Stimulated activated CD4-positive, alpha-beta T cell treated with anti-CD3 and anti-CD28 coated beads, Interleukin-1b, Interleukin-23, amount 100 ng/mL, for 1 hour (primary cell): ENCODE measurements at regions not wholly inside any gene's neighbourhood (a gene's known extent, or its start where the extent isn't known, plus 50 kb on each side); places are given as distances from the start of the nearest gene placed in this dataset.

ENCODE experiments used
- DNase-seq, 2 donors: peaks; one replicate each; pipeline ENCODE4 v3.0.0-alpha.2; 2020; ENCODE audit warnings: low read depth in 2 of 2

- no peak for DNase-seq
These were observed 464.9 kb upstream of the RBMS3 start for GRCh38 chr3:28816017-28816416.

- no peak for DNase-seq
These were observed 456.6 kb upstream of the RBMS3 start for GRCh38 chr3:28824316-28824715.

DNA sequence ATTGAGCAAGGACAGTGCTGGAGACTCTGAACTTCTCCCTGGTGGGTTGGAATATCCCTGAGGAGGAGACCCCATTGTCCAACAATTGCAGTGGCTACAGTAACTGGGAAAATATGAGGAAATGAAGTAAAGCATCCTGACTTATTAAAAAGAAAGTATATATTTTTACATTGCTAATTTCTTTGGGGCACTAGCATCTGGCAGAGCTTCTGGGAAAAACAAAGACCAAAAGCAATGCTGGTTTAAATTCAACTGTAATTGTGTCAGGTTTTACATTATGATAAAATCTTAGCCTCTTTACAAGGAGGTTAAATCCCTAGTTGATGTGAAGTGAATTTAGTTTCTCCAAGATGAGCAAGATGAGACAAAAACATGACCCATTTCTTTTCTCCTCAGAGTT is 454.0 kb upstream of the RBMS3 start:
- DNase-seq, result no peak

- DNase-seq, result no peak
These were observed 445.6 kb upstream of the RBMS3 start for GRCh38 chr3:28835249-28835648.

- no peak for DNase-seq
These were observed 445.1 kb upstream of the RBMS3 start for GRCh38 chr3:28835751-28836150.

GRCh38 chr3:28836199-28836598 is 444.7 kb upstream of the RBMS3 start:
- DNase-seq, result no peak

DNA sequence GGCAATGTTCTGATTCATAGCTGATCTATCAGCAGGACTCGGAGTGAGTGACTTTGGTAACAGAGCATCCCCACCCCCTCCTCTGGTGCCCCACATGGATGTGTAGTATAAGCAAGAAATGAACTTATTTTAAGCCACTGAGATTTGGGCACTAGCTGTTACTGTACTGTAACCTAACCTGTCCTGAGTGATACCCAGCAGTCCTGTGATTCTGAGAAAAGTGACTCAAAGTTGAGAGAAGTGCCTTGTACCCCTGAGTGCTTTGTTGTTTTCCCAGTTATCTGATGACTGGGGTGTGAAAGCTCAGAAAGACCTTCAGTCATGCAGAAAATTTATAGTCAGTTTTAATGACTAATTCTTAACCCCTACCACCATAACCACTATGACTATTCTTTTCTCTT is 439.9 kb upstream of the RBMS3 start:
- DNase-seq, result no peak

- DNase-seq, result no peak
These were observed 439.4 kb upstream of the RBMS3 start for GRCh38 chr3:28841441-28841840.

GRCh38 chr3:28844298-28845005 is 436.4 kb upstream of the RBMS3 start:
- DNase-seq, result no peak

DNA sequence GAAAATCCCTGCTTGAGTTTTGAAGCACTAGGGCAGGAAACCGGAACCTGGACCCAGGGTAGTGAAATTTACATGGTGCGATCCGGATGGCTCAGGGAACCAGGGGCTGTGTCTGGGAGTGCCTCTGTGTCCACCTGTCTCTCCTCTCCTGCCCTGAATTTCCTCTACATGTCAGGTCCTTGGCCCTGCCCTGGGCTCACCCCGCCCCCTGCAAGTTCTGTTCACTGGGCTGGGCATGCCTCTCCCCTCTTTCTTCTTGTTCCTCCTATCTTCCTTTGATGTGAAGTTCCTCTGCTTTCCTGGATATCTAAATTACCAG is 435.9 kb upstream of the RBMS3 start:
- DNase-seq, result no peak

- no peak for DNase-seq
These were observed 433.8 kb upstream of the RBMS3 start for GRCh38 chr3:28846971-28847478.

- DNase-seq, result no peak
These were observed 433.1 kb upstream of the RBMS3 start for GRCh38 chr3:28847736-28848135.

- DNase-seq, result no peak
These were observed 430.7 kb upstream of the RBMS3 start for GRCh38 chr3:28850186-28850585.

GRCh38 chr3:28853830-28854229 is 427.0 kb upstream of the RBMS3 start:
- no peak for DNase-seq

DNA sequence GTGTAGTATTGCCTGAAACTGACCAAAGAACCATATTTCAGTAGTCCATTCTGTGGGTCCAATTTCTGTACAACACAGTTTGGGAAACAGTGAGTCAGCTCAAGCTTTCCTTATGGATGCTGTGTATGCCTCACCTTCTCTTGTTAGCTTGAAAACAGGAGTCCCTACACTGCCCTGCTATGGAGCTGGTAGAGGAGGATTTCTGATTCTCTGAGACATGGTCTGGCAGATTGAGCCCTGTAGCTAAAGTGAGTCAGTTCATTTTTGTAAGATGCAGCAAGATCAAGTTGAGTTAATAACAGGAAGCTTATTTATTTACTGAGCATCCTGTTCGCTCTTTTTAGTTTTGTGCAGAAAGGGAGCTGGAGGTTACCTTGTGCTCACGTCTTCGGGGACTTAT is 424.1 kb upstream of the RBMS3 start:
- DNase-seq, result no peak

DNA sequence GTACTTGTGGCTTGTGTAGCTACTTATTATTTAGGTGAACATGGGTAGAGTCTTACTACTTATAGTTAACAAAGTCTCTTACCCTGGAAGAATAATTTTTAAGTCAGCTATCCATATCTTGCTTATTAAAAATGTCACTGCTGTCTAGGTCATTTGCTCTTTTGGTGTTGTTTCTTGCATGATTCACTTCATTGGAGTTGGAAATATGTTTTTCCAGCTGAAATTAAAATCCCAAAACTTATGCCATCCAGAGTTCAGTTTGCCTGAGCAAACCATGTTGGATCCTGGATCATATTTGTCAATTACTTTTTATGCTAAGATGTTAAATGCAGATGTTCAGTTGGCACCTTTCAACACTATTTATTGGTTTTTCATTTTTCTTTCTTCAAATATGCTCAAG is 421.0 kb upstream of the RBMS3 start:
- no peak for DNase-seq

DNA sequence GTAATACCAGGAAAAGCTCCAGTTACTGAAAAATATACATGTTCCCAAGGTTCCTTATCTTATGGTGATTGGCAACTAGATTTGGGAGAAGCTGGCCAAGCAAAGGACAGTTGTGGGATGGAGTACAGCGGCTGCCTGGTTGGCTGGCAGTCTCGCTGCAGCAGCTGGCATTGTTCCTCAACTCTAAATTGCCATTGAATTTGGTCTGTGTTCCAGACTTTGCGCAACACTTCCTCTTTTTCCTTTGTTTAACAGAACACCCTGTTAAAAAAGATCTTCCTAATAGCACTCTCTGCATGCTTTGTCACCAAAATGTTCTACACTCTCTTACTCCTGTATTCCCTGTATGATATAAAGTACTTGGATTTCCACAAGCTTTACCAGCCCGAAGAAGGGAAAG is 420.6 kb upstream of the RBMS3 start:
- no peak for DNase-seq

DNA sequence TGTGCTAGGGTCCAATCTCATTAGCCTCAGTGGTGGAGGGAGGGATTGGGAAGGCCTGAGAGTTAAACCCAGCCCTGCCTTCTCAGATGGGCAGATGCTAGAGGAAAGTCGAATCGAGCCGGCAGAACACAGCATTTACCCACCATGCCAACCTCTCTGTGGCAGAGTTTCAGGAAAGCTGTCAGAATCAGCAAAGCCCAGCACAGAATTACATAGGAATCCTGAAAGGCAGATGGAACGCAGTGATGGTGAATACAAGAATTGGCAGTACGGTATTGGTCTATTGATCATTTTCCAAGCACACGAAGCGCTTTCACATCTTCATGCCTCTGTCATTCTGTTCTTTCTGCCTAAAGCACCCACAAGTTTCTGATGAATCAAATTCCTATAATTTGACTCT is 417.7 kb upstream of the RBMS3 start:
- no peak for DNase-seq

DNA sequence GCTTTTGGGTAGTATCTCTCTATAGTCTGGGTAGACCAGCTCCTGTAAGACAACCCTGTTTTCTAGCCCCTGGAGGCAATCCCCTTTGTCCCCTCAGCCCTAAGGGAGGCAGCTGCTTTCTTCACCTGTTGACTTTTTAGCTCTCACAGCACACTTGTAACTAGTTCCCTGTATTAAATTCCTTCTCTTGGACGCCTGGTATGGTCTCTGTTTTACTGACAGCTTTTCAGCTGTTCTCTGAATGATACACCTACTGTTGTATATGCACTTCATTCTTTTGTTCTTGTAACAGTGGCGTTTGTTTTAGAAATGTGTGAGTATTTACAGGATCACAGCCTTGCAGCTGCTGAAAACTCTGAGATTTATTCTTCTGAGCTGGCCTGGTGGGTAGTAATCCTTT is 413.0 kb upstream of the RBMS3 start:
- no peak for DNase-seq

- no peak for DNase-seq
These were observed 412.0 kb upstream of the RBMS3 start for GRCh38 chr3:28868897-28869296.

DNA sequence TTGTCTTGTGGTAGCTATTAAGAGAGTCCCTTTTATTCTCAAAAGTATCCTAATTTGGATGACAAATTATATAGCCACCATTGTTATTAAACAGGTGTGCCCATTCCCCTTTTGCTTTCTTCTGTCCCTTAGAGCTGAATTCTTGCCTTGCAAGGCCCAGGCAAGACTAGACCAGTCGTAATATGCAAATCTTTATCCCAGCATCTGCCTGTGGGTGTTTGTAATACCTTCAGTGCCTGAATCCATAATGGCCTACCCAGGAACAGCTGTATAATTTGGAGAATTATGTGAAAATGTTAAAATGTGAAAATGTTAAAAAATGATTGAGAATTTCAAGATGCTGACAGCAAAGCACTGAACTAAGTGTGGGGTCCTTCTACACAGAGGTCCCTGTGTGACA is 403.0 kb upstream of the RBMS3 start:
- no peak for DNase-seq

GRCh38 chr3:28890373-28890772 is 390.5 kb upstream of the RBMS3 start:
- no peak for DNase-seq

DNA sequence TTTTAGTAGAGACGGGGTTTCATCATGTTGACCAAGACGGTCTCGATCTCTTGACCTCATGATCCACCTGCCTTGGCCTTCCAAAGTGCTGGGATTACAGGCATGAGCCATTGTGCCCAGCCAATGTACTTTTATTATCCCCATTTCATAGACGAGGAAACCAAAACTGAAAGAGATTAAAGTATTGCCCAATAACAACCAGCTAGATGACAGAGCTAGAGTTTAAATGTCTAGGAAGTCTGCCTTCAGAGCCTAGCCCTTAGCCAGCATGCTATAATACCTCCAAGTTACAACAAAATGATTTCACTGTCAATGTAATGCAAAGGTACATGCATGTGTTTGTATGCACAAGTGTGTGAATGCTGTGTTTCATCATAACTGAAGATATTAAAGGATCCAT is 389.4 kb upstream of the RBMS3 start:
- no peak for DNase-seq

DNA sequence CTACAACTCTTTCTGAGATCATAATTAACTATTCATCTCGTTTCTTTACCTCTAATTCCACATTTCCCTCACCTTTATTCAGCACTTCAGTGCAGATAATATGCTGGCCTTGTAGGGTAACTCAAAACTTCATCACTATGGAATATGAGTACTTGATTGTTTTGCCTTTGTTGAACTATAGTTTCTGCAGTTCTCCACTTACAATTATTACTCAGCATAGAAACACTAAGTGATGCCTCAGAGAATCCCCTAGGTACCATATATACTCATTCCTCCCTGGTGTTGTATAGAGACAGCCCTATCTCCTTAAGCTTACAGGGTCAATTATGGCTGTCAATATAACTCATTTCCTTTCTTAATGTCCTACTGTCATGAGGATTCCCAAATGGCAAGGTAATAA is 380.6 kb upstream of the RBMS3 start:
- no peak for DNase-seq
